ENCODE measurements at regions not wholly inside any gene's neighbourhood (a gene's known extent, or its start where the extent isn't known, plus 50 kb on each side); places are given as distances from the start of the nearest gene placed in this dataset.
A peak's percentile ranks its signal among the peaks of the same experiment; 100 is the strongest.

DNA sequence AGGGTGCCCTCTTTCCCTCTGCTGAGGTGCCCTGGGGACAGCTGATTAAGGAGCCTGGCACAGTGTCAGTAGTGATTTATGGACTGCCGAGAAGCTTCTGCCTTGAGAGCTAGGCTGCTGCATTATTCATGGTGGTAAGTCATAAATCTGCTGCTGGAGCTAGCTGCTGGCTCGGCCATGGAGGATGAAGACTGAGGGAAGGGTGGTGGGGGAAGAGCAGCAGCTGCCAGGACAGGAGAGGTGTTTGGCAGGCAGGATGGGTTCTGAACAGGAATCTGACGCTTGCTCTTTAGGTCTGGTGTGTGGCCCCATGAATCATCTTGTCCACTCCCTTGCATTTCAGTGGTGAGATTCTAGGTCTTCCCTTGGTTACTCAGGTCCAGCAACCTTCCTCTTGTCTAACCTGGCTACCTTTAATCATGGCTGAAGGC lies 296.3 kb downstream of the DYSF start:
- H4K20me1 ChIP-seq (ENCODE audit: insufficient read depth): no peaks in the 10 kb centered on the region
- no peak overlapping the region for H3K9ac ChIP-seq
- H3K36me3 ChIP-seq (replicated peaks in 1 of 2; ENCODE audit: control insufficient read depth in 1 of 2, insufficient read depth in 2 of 2, low read length in 1 of 2): no peaks in the 10 kb centered on the region
- no peaks in the 10 kb centered on the region for H3K79me2 ChIP-seq (ENCODE audit: insufficient read depth)
- ChIA-PET POLR2A (no interaction called here), CTCF (interaction anchor here (0.6 to 1.6 kb wide), 3 partner anchors 10 to 1547 kb away, joined by 3 to 4 read pairs (median 3); no protein-coding TSS in a partner anchor)
- H3K4me2 ChIP-seq: no peak overlapping the region
- H3K27ac ChIP-seq (ENCODE audit: low read depth in 2 of 2, low read length in 1 of 2): peak overlapping the region in 1 of 2 experiments; percentile 64; a peak in 2 of 4 replicates
- H3K4me1 ChIP-seq (ENCODE audit: control insufficient read depth in 1 of 2, insufficient read depth in 2 of 2, low read depth in 1 of 2, low read length in 1 of 2): peaks cover 16 to 28% of the 10 kb centered on the region in 2 experiments; a peak in 3 of 4 replicates
- H3K27me3 ChIP-seq (ENCODE audit: insufficient read depth): no peaks in the 10 kb centered on the region
- 57% methylated on average over 2 of the region's 3 CpGs for WGBS (ENCODE audit: low lambda C conversion rate)
- no peaks in the 10 kb centered on the region for H3F3A ChIP-seq (replicated peaks; ENCODE audit: insufficient read depth)
- H3K9me2 ChIP-seq: no peaks in the 10 kb centered on the region
- H2AFZ ChIP-seq (ENCODE audit: low read depth): no peak overlapping the region
- DNase-seq: no peak
- no peak overlapping the region for H3K4me3 ChIP-seq (ENCODE audit: low read depth in 2 of 2, low read length in 1 of 2)
- no peaks in the 10 kb centered on the region for H3K9me3 ChIP-seq
- TF ChIP-seq NRF1 (IDR thresholded peaks at IDR 0.05; ENCODE audit: low read depth, low read length): no peak
- no peak for TF ChIP-seq MAX (IDR thresholded peaks at IDR 0.05; ENCODE audit: low read depth)
- no peak for TF ChIP-seq TAF1 (IDR thresholded peaks at IDR 0.05; ENCODE audit: borderline replicate concordance, low read depth, low read length)
- TF ChIP-seq RXRA (IDR thresholded peaks at IDR 0.05; ENCODE audit: borderline replicate concordance, low read depth): no peak
- no peak for TF ChIP-seq CHD2 (IDR thresholded peaks at IDR 0.05; ENCODE audit: low read length, partially characterized antibody)
- TF ChIP-seq NFIC (IDR thresholded peaks at IDR 0.05; ENCODE audit: borderline replicate concordance): peak; percentile 33
- TF ChIP-seq, protein P1, sequence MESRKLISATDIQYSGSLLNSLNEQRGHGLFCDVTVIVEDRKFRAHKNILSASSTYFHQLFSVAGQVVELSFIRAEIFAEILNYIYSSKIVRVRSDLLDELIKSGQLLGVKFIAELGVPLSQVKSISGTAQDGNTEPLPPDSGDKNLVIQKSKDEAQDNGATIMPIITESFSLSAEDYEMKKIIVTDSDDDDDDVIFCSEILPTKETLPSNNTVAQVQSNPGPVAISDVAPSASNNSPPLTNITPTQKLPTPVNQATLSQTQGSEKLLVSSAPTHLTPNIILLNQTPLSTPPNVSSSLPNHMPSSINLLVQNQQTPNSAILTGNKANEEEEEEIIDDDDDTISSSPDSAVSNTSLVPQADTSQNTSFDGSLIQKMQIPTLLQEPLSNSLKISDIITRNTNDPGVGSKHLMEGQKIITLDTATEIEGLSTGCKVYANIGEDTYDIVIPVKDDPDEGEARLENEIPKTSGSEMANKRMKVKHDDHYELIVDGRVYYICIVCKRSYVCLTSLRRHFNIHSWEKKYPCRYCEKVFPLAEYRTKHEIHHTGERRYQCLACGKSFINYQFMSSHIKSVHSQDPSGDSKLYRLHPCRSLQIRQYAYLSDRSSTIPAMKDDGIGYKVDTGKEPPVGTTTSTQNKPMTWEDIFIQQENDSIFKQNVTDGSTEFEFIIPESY (IDR thresholded peaks at IDR 0.05; ENCODE audit: borderline replicate concordance, low read depth): no peak
- TF ChIP-seq USF2 (IDR thresholded peaks at IDR 0.05; ENCODE audit: borderline replicate concordance, low read depth, low read length): no peak
- TF ChIP-seq EP300 (IDR thresholded peaks at IDR 0.05; ENCODE audit: borderline replicate concordance in 1 of 2, low read depth in 1 of 2, low read length in 1 of 2): peak in 1 of 2 experiments; percentile 40; a peak in 1 of 4 replicates
- TF ChIP-seq, protein P2, sequence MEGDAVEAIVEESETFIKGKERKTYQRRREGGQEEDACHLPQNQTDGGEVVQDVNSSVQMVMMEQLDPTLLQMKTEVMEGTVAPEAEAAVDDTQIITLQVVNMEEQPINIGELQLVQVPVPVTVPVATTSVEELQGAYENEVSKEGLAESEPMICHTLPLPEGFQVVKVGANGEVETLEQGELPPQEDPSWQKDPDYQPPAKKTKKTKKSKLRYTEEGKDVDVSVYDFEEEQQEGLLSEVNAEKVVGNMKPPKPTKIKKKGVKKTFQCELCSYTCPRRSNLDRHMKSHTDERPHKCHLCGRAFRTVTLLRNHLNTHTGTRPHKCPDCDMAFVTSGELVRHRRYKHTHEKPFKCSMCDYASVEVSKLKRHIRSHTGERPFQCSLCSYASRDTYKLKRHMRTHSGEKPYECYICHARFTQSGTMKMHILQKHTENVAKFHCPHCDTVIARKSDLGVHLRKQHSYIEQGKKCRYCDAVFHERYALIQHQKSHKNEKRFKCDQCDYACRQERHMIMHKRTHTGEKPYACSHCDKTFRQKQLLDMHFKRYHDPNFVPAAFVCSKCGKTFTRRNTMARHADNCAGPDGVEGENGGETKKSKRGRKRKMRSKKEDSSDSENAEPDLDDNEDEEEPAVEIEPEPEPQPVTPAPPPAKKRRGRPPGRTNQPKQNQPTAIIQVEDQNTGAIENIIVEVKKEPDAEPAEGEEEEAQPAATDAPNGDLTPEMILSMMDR (IDR thresholded peaks at IDR 0.05): no peak
- TF ChIP-seq TCF12 (IDR thresholded peaks at IDR 0.05): peak; percentile 69
- TF ChIP-seq, protein P3, sequence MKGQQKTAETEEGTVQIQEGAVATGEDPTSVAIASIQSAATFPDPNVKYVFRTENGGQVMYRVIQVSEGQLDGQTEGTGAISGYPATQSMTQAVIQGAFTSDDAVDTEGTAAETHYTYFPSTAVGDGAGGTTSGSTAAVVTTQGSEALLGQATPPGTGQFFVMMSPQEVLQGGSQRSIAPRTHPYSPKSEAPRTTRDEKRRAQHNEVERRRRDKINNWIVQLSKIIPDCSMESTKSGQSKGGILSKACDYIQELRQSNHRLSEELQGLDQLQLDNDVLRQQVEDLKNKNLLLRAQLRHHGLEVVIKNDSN (IDR thresholded peaks at IDR 0.05; ENCODE audit: borderline replicate concordance, low read depth): no peak
- peak; percentile 90 for TF ChIP-seq PBX3 (IDR thresholded peaks at IDR 0.05)
- peak; percentile 28; the same call in 1 of the 2 replicates for TF ChIP-seq FOSL2 (IDR thresholded peaks at IDR 0.05; ENCODE audit: borderline replicate concordance, low read depth)
- TF ChIP-seq JUND (IDR thresholded peaks at IDR 0.05): peak; percentile 34; the same call in 1 of the 2 replicates
- TF ChIP-seq SMC3 (IDR thresholded peaks at IDR 0.05; ENCODE audit: low read depth, low read length): no peak
- no peak for TF ChIP-seq GATA2 (CRISPR knock-in tag; IDR thresholded peaks at IDR 0.05)
- TF ChIP-seq REST (IDR thresholded peaks at IDR 0.05; ENCODE audit: low read depth, low read length): no peak
- TF ChIP-seq GABPA (IDR thresholded peaks at IDR 0.05; ENCODE audit: low read depth): no peak
- TF ChIP-seq YY1 (IDR thresholded peaks at IDR 0.05; ENCODE audit: low read depth): no peak
- TF ChIP-seq TEAD4 (IDR thresholded peaks at IDR 0.05; ENCODE audit: borderline replicate concordance, insufficient read depth): no peak
- no peak for TF ChIP-seq EZH2phosphoT487 (IDR thresholded peaks at IDR 0.05; ENCODE audit: borderline replicate concordance, low read depth)
- no peak for TF ChIP-seq FOXJ3 (CRISPR knock-in tag; IDR thresholded peaks at IDR 0.05)
- TF ChIP-seq RFX5 (IDR thresholded peaks at IDR 0.05; ENCODE audit: low read length): no peak

Data from SK-N-SH (cell line).